ENCODE measurements at regions not wholly inside any gene's neighbourhood (a gene's known extent, or its start where the extent isn't known, plus 50 kb on each side); places are given as distances from the start of the nearest gene placed in this dataset.

GRCh38 chr10:110355141-110355831, 50.6 kb upstream of the SMNDC1 start:
- DNase-seq (ENCODE audit: low spot score), result no peak

- no peak for DNase-seq (ENCODE audit: low spot score)
These were observed 51.4 kb upstream of the SMNDC1 start for GRCh38 chr10:110355922-110356627.

GRCh38 chr10:110356628-110357245, 52.0 kb upstream of the SMNDC1 start:
- DNase-seq (ENCODE audit: low spot score), result no peak

- peak; percentile 88 for DNase-seq (ENCODE audit: low spot score)
These were observed 52.6 kb upstream of the SMNDC1 start for GRCh38 chr10:110357252-110357780.

GRCh38 chr10:110357871-110358270, 53.2 kb upstream of the SMNDC1 start:
- DNase-seq (ENCODE audit: low spot score), result no peak

GRCh38 chr10:110358278-110358677, 53.6 kb upstream of the SMNDC1 start:
- DNase-seq (ENCODE audit: low spot score), result no peak

- peak; percentile 65 for DNase-seq (ENCODE audit: low spot score)
These were observed 54.3 kb upstream of the SMNDC1 start for GRCh38 chr10:110358869-110359629.

GRCh38 chr10:110360857-110361474, 56.2 kb upstream of the SMNDC1 start:
- no peak for DNase-seq (ENCODE audit: low spot score)

GRCh38 chr10:110361800-110362456, 57.2 kb upstream of the SMNDC1 start:
- no peak for DNase-seq (ENCODE audit: low spot score)

- no peak for DNase-seq (ENCODE audit: low spot score)
These were observed 59.1 kb upstream of the SMNDC1 start for GRCh38 chr10:110363572-110364411.

GRCh38 chr10:110364531-110364937, 59.8 kb upstream of the SMNDC1 start:
- no peak for DNase-seq (ENCODE audit: low spot score)

- DNase-seq (ENCODE audit: low spot score), result no peak
These were observed 60.8 kb upstream of the SMNDC1 start for GRCh38 chr10:110365356-110366143.

GRCh38 chr10:110366635-110367034, 61.9 kb upstream of the SMNDC1 start:
- no peak for DNase-seq (ENCODE audit: low spot score)

GRCh38 chr10:110368002-110368401, 63.3 kb upstream of the SMNDC1 start:
- no peak for DNase-seq (ENCODE audit: low spot score)

- DNase-seq (ENCODE audit: low spot score), result no peak
These were observed 63.8 kb upstream of the SMNDC1 start for GRCh38 chr10:110368556-110368955.

- no peak for DNase-seq (ENCODE audit: low spot score)
These were observed 65.3 kb upstream of the SMNDC1 start for GRCh38 chr10:110370006-110370405.

GRCh38 chr10:110372656-110373055, 67.9 kb upstream of the SMNDC1 start:
- DNase-seq (ENCODE audit: low spot score), result no peak

- DNase-seq (ENCODE audit: low spot score), result no peak
These were observed 68.3 kb upstream of the SMNDC1 start for GRCh38 chr10:110373059-110373458.

GRCh38 chr10:110373857-110374654, 69.3 kb upstream of the SMNDC1 start:
- no peak for DNase-seq (ENCODE audit: low spot score)
